GM18873 (cell line): ENCODE measurements at regions not wholly inside any gene's neighbourhood (a gene's known extent, or its start where the extent isn't known, plus 50 kb on each side); places are given as distances from the start of the nearest gene placed in this dataset.
"Not testable (repeated sequence)": the region's sequence is repeated elsewhere in the genome, so short reads cannot be mapped to it uniquely, and the experiment has no call there.

Experiments
- ATAC-seq: cut with Tn5 transposase; IDR thresholded peaks from one replicate; pipeline ENCODE4 v1.9.1; 2021; ENCODE audit warnings: mild to moderate bottlenecking, moderate library complexity, moderate number of reproducible peaks; ENCODE audit not compliant: unreplicated experiment, low FRiP score

GRCh38 chr10:64159910-64160872, 639.0 kb downstream of the REEP3 start:
- no peak for ATAC-seq

- ATAC-seq: no peak
Observed at GRCh38 chr10:64170791-64171190, 649.6 kb downstream of the REEP3 start.

GRCh38 chr10:64173826-64174225, 652.6 kb downstream of the REEP3 start:
- no peak for ATAC-seq

- ATAC-seq: no peak
Observed at GRCh38 chr10:64174666-64175255, 653.6 kb downstream of the REEP3 start.

- ATAC-seq: no peak
Observed at GRCh38 chr10:64175271-64175962, 654.2 kb downstream of the REEP3 start.

- no peak for ATAC-seq
Observed at GRCh38 chr10:64182671-64183070, 661.5 kb downstream of the REEP3 start.

GRCh38 chr10:64191286-64191685, 670.1 kb downstream of the REEP3 start:
- no peak for ATAC-seq

GRCh38 chr10:64196638-64197315, 675.6 kb downstream of the REEP3 start:
- ATAC-seq: no peak

- no peak for ATAC-seq
Observed at GRCh38 chr10:64201936-64202335, 680.7 kb downstream of the REEP3 start.

- not testable (repeated sequence) for ATAC-seq
Observed at GRCh38 chr10:64204504-64204903, 683.3 kb downstream of the REEP3 start.

- no peak for ATAC-seq
Observed at GRCh38 chr10:64206409-64206808, 685.2 kb downstream of the REEP3 start.

- no peak for ATAC-seq
Observed at GRCh38 chr10:64209561-64209960, 688.4 kb downstream of the REEP3 start.

- no peak for ATAC-seq
Observed at GRCh38 chr10:64210211-64210610, 689.0 kb downstream of the REEP3 start.

- no peak for ATAC-seq
Observed at GRCh38 chr10:64211466-64211865, 690.3 kb downstream of the REEP3 start.

- ATAC-seq: no peak
Observed at GRCh38 chr10:64215088-64215487, 693.9 kb downstream of the REEP3 start.

GRCh38 chr10:64219271-64220025, 698.2 kb downstream of the REEP3 start:
- no peak for ATAC-seq

GRCh38 chr10:64234489-64234888, 713.3 kb downstream of the REEP3 start:
- no peak for ATAC-seq

GRCh38 chr10:64257704-64258103, 736.5 kb downstream of the REEP3 start:
- no peak for ATAC-seq

GRCh38 chr10:64261092-64261491, 739.9 kb downstream of the REEP3 start:
- peak; percentile 87 for ATAC-seq

- ATAC-seq: no peak
Observed at GRCh38 chr10:64261676-64262075, 740.5 kb downstream of the REEP3 start.
